ENCODE measurements at regions not wholly inside any gene's neighbourhood (a gene's known extent, or its start where the extent isn't known, plus 50 kb on each side); places are given as distances from the start of the nearest gene placed in this dataset.

DNA sequence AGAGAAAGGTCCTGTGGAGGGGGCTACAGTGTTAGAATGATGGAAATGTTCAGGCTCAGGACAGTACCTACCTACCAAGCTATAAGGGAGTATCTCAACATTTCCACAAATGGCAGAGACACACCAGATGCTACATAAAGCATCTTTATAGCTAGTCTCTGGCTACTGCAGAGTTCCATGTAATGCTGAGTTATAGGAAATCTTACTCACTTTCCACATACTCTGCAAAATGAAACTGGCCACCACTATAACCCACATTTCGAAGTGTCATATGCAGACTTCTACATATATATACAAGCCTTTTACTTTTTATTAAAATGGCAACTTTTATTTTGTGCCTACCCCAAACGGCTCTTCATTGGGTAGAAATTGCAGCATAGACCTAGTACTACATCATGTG is 85.5 kb downstream of the FAS start:
- TF ChIP-seq EZH2 (IDR thresholded peaks at IDR 0.05; ENCODE audit: borderline replicate concordance, low read depth, low read length, severe bottlenecking): no peak
- TF ChIP-seq, protein P1, sequence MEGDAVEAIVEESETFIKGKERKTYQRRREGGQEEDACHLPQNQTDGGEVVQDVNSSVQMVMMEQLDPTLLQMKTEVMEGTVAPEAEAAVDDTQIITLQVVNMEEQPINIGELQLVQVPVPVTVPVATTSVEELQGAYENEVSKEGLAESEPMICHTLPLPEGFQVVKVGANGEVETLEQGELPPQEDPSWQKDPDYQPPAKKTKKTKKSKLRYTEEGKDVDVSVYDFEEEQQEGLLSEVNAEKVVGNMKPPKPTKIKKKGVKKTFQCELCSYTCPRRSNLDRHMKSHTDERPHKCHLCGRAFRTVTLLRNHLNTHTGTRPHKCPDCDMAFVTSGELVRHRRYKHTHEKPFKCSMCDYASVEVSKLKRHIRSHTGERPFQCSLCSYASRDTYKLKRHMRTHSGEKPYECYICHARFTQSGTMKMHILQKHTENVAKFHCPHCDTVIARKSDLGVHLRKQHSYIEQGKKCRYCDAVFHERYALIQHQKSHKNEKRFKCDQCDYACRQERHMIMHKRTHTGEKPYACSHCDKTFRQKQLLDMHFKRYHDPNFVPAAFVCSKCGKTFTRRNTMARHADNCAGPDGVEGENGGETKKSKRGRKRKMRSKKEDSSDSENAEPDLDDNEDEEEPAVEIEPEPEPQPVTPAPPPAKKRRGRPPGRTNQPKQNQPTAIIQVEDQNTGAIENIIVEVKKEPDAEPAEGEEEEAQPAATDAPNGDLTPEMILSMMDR (IDR thresholded peaks at IDR 0.05; ENCODE audit: borderline replicate concordance, extremely low read depth, low read length, poor library complexity, severe bottlenecking): no peak
- no peaks in the 10 kb centered on the region for H3K79me2 ChIP-seq (ENCODE audit: insufficient read depth, low read length)
- no peak overlapping the region for H3K9ac ChIP-seq (ENCODE audit: low read depth, low read length)
- no peaks in the 10 kb centered on the region for H4K20me1 ChIP-seq (ENCODE audit: insufficient read depth, low read length)
- H3K9me3 ChIP-seq (ENCODE audit: insufficient read depth, low read length, severe bottlenecking): no peaks in the 10 kb centered on the region
- ATAC-seq (ENCODE audit: insufficient read depth, low read depth) (no peak), DNase-seq (no peak)
- H3K27me3 ChIP-seq (ENCODE audit: insufficient read depth, low read length, poor library complexity): no peaks in the 10 kb centered on the region
- no peak overlapping the region for H3K4me2 ChIP-seq (ENCODE audit: insufficient read depth, low read length)
- no peaks in the 10 kb centered on the region for H3K36me3 ChIP-seq (ENCODE audit: insufficient read depth, low read length)
- no peak overlapping the region for H2AFZ ChIP-seq (ENCODE audit: low read depth, low read length)
- no peak overlapping the region for H3K4me3 ChIP-seq (ENCODE audit: low read depth in 1 of 2, low read length in 2 of 2)
- peaks cover 8% of the 10 kb centered on the region; the same call in 1 of the 2 replicates for H3K4me1 ChIP-seq (ENCODE audit: insufficient read depth, low read length)
- no peak overlapping the region for H3K27ac ChIP-seq (ENCODE audit: low read length)

DNA sequence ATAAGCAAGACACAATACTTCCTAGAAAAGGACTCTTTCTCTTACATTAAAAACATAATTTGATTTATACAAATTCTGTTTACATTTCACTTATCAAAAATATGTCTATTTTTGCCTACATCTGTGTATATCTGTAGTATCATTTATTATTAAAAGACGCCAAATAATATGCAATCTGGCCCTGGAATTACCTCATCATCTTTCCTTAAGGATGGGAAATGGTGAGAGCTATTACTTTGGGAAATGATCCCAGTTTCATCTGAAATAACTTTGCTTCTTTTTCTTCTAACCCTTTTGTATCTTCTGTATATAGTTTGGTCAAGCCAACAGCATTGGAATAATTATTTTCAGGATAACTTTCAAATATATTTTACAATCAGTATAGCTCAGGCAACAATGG is 85.0 kb downstream of the FAS start:
- Histone ChIP-seq H3K79me2 (ENCODE audit: insufficient read depth, low read length) (no peaks in the 10 kb centered on the region), H3K4me3 (ENCODE audit: low read depth in 1 of 2, low read length in 2 of 2) (no peak overlapping the region), H3K36me3 (ENCODE audit: insufficient read depth, low read length) (no peaks in the 10 kb centered on the region), H3K27ac (ENCODE audit: low read length) (no peak overlapping the region), H3K27me3 (ENCODE audit: insufficient read depth, low read length, poor library complexity) (no peaks in the 10 kb centered on the region), H3K4me1 (ENCODE audit: insufficient read depth, low read length) (peaks cover 3% of the 10 kb centered on the region; the same call in 1 of the 2 replicates), H2AFZ (ENCODE audit: low read depth, low read length) (no peak overlapping the region), H3K4me2 (ENCODE audit: insufficient read depth, low read length) (no peak overlapping the region), H3K9ac (ENCODE audit: low read depth, low read length) (no peak overlapping the region), H4K20me1 (ENCODE audit: insufficient read depth, low read length) (no peaks in the 10 kb centered on the region), H3K9me3 (ENCODE audit: insufficient read depth, low read length, severe bottlenecking) (no peaks in the 10 kb centered on the region)
- DNase-seq: no peak
- no peak for ATAC-seq (ENCODE audit: insufficient read depth, low read depth)
- TF ChIP-seq EZH2 (IDR thresholded peaks at IDR 0.05; ENCODE audit: borderline replicate concordance, low read depth, low read length, severe bottlenecking): no peak
- TF ChIP-seq, protein P1 (IDR thresholded peaks at IDR 0.05; ENCODE audit: borderline replicate concordance, extremely low read depth, low read length, poor library complexity, severe bottlenecking): no peak

DNA sequence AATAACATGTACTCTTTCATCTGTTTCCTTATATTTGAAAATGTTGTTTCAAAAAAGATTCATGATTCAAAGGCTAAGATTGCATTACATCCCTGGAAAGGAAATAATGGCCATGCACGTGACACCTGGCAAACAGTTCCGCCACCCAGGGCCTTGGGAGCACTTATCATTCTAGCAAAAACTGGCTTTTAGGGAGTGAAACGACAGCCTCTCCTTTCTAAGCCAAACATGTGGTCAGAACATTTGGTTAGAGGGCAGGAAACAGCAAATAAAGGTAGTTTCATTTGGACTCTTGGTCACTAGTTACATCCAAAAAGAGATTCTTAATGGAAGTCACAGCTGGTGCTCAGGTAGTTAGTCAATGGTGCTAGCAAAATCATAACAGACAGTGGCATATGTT is 83.5 kb downstream of the FAS start:
- no peak for ATAC-seq (ENCODE audit: insufficient read depth, low read depth)
- H3K4me3 ChIP-seq (ENCODE audit: low read depth in 1 of 2, low read length in 2 of 2): no peak overlapping the region
- H3K36me3 ChIP-seq (ENCODE audit: insufficient read depth, low read length): no peaks in the 10 kb centered on the region

More for the DNA sequence above, 83.5 kb downstream of the FAS start:
- H4K20me1 ChIP-seq (ENCODE audit: insufficient read depth, low read length): no peaks in the 10 kb centered on the region
- H3K4me2 ChIP-seq (ENCODE audit: insufficient read depth, low read length): no peak overlapping the region
- H3K4me1 ChIP-seq (ENCODE audit: insufficient read depth, low read length): no peaks in the 10 kb centered on the region
- H3K27ac ChIP-seq (ENCODE audit: low read length): no peak overlapping the region
- H3K9ac ChIP-seq (ENCODE audit: low read depth, low read length): no peak overlapping the region
- no peaks in the 10 kb centered on the region for H3K9me3 ChIP-seq (ENCODE audit: insufficient read depth, low read length, severe bottlenecking)
- DNase-seq: no peak
- H3K27me3 ChIP-seq (ENCODE audit: insufficient read depth, low read length, poor library complexity): no peaks in the 10 kb centered on the region
- TF ChIP-seq, protein P1 (IDR thresholded peaks at IDR 0.05; ENCODE audit: borderline replicate concordance, extremely low read depth, low read length, poor library complexity, severe bottlenecking): no peak
- TF ChIP-seq EZH2 (IDR thresholded peaks at IDR 0.05; ENCODE audit: borderline replicate concordance, low read depth, low read length, severe bottlenecking): no peak
- no peaks in the 10 kb centered on the region for H3K79me2 ChIP-seq (ENCODE audit: insufficient read depth, low read length)
- H2AFZ ChIP-seq (ENCODE audit: low read depth, low read length): no peak overlapping the region

All from DND-41 (cell line).